Calu3 (cell line): ENCODE measurements at regions not wholly inside any gene's neighbourhood (a gene's known extent, or its start where the extent isn't known, plus 50 kb on each side); places are given as distances from the start of the nearest gene placed in this dataset.

Experiments used
- BruUV-seq: library from RNA; stranded (reverse); fragments of 400-500 nt; replicated peaks from 2 replicates; lab custom pipeline; 2021; lab: Mats Ljungman, UMichigan
- CTCF ChIA-PET: fragments of 300-600 bp; sonication (Branson Sonifier 250); formaldehyde crosslinking; loops from one replicate; lab custom pipeline; 2022; ENCODE audit warnings: antibody characterized with exemption; lab: Charles Lee
- DNase-seq: peaks from one replicate; pipeline ENCODE4 v3.0.0; 2022
- H3K27ac Mint-ChIP-seq: one replicate; pipeline ENCODE4 v1.8.0; 2022; ENCODE audit warnings: mixed read lengths; ENCODE audit not compliant: unreplicated experiment
- H3K27me3 Mint-ChIP-seq: one replicate; pipeline ENCODE4 v1.8.0; 2022; ENCODE audit warnings: mixed read lengths; ENCODE audit not compliant: unreplicated experiment
- H3K36me3 Mint-ChIP-seq: one replicate; pipeline ENCODE4 v1.8.0; 2022; ENCODE audit warnings: mild to moderate bottlenecking, moderate library complexity, mixed read lengths; ENCODE audit not compliant: insufficient read depth, unreplicated experiment
- H3K4me1 Mint-ChIP-seq: one replicate; pipeline ENCODE4 v1.8.0; 2022; ENCODE audit warnings: mild to moderate bottlenecking, low read depth, mixed read lengths; ENCODE audit not compliant: unreplicated experiment
- H3K4me3 Mint-ChIP-seq: one replicate; pipeline ENCODE4 v1.8.0; 2022; ENCODE audit warnings: mild to moderate bottlenecking, low read depth, moderate library complexity, mixed read lengths; ENCODE audit not compliant: unreplicated experiment
- H3K9me3 Mint-ChIP-seq: one replicate; pipeline ENCODE4 v1.8.0; 2022; ENCODE audit warnings: low read depth, mixed read lengths; ENCODE audit not compliant: unreplicated experiment
- CTCF ChIP-seq: fragments of 200-600 bp; IDR thresholded peaks from one replicate; pipeline ENCODE4 v1.8.0; 2022; ENCODE audit warnings: antibody characterized with exemption; ENCODE audit not compliant: unreplicated experiment
- intact Hi-C: fragments of 100-400 bp; cut with micrococcal nuclease; formaldehyde crosslinking; loops from one replicate; pipeline ENCODE4 v1.10.0; 2022; ENCODE audit not compliant: unreplicated experiment

DNA sequence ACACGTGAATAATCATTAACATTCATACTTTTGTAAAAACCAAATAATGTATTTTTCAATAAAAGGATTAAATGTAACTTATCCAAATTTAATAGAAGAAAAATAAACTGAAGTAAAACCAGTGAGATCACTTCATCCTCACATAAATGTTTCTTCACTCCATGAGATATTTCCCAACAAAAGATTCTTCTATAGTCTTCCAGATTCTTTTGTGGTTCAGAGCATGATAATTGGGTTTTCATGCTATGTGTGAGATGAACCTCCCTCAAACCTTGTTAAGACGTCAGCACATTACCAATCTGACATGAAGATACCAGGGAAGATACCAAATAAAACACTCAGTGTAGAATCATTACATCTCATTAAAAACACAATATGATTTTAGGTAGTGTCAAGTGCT is 62.9 kb upstream of the OXGR1 start:
- Mint-ChIP-seq H3K4me3 (no peak overlapping the region), H3K27me3 (no peaks in the 10 kb centered on the region), H3K4me1 (no peaks in the 10 kb centered on the region), H3K9me3 (no peaks in the 10 kb centered on the region), H3K36me3 (no peaks in the 10 kb centered on the region), H3K27ac (no peak overlapping the region)
- intact Hi-C loops = no loop called here
- BruUV-seq = no TSS peak
- DNase-seq = no peak
- no peak for TF ChIP-seq CTCF
- CTCF ChIA-PET = no interaction called here

- Mint-ChIP-seq H3K27ac (no peak overlapping the region), H3K27me3 (no peaks in the 10 kb centered on the region), H3K9me3 (no peaks in the 10 kb centered on the region), H3K4me1 (no peaks in the 10 kb centered on the region), H3K4me3 (no peak overlapping the region), H3K36me3 (no peaks in the 10 kb centered on the region)
- no peak for TF ChIP-seq CTCF
- DNase-seq = no peak
- intact Hi-C loops = no loop called here
- CTCF ChIA-PET = no interaction called here
- no TSS peak for BruUV-seq
Measured at GRCh38 chr13:97058391-97058790, 64.1 kb upstream of the OXGR1 start.

GRCh38 chr13:97058926-97059325 is 64.7 kb upstream of the OXGR1 start:
- no peaks in the 10 kb centered on the region for H3K27me3 Mint-ChIP-seq
- H3K9me3 Mint-ChIP-seq = no peaks in the 10 kb centered on the region
- H3K4me3 Mint-ChIP-seq = no peak overlapping the region
- BruUV-seq = no TSS peak
- no peak for TF ChIP-seq CTCF
- intact Hi-C loops = no loop called here
- CTCF ChIA-PET = no interaction called here
- no peak for DNase-seq
- no peak overlapping the region for H3K27ac Mint-ChIP-seq
- H3K4me1 Mint-ChIP-seq = no peaks in the 10 kb centered on the region
- H3K36me3 Mint-ChIP-seq = no peaks in the 10 kb centered on the region

- H3K4me1 Mint-ChIP-seq = no peaks in the 10 kb centered on the region
- no peak overlapping the region for H3K4me3 Mint-ChIP-seq
- BruUV-seq = no TSS peak
- H3K27me3 Mint-ChIP-seq = no peaks in the 10 kb centered on the region
- H3K9me3 Mint-ChIP-seq = no peaks in the 10 kb centered on the region
- DNase-seq = no peak
- CTCF ChIA-PET = interaction anchor here (0.6 kb wide), 1 partner anchor 533 kb away, joined by 3 read pairs; no protein-coding TSS in a partner anchor
- no peak for TF ChIP-seq CTCF
- no peaks in the 10 kb centered on the region for H3K36me3 Mint-ChIP-seq
- intact Hi-C loops = no loop called here
- no peak overlapping the region for H3K27ac Mint-ChIP-seq
Measured at GRCh38 chr13:97067017-97067895, 73.0 kb upstream of the OXGR1 start.
